ENCODE measurements at regions not wholly inside any gene's neighbourhood (a gene's known extent, or its start where the extent isn't known, plus 50 kb on each side); places are given as distances from the start of the nearest gene placed in this dataset.

DNA sequence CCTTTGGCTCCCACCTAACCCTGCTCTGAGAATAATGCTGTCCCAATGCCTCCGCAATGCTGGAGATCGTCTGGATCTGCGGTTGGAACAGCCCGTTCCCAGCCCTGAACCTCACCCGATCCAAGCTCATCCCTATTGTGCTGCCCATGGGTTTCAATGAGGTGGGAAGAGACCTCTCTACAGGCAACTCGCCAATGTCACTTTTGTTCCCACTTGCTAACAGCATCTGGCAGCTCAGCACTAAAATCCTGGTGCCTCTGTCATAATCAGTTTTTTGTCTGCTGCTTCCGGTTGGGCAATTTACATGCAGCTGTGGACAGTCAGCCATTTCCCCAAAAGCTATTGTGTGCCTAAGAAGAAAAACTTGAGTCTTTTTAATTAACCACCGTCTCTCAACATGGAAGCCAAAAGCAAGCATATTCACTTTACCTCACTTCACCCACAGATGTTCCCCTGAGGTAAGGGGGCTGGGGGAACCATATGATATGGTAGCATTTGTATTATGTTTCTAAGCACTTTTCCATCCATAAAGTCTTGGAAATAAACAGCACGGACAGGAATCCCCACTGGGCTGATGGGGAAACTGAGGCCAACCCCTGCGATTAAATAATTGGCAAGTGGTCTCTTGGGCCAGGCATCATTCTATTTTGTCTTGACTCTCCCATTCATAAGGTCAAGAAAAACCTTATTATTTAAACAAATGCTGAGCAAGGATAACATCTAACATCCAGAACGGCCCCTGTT, 159.2 kb upstream of the CDH5 start:
- TF ChIP-seq POLR2A (IDR thresholded peaks at IDR 0.05) = no peak
- TF ChIP-seq, protein P1, sequence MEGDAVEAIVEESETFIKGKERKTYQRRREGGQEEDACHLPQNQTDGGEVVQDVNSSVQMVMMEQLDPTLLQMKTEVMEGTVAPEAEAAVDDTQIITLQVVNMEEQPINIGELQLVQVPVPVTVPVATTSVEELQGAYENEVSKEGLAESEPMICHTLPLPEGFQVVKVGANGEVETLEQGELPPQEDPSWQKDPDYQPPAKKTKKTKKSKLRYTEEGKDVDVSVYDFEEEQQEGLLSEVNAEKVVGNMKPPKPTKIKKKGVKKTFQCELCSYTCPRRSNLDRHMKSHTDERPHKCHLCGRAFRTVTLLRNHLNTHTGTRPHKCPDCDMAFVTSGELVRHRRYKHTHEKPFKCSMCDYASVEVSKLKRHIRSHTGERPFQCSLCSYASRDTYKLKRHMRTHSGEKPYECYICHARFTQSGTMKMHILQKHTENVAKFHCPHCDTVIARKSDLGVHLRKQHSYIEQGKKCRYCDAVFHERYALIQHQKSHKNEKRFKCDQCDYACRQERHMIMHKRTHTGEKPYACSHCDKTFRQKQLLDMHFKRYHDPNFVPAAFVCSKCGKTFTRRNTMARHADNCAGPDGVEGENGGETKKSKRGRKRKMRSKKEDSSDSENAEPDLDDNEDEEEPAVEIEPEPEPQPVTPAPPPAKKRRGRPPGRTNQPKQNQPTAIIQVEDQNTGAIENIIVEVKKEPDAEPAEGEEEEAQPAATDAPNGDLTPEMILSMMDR (IDR thresholded peaks at IDR 0.05) = no peak
